Hypothalamus (tissue), 51 donors: ENCODE measurements at regions not wholly inside any gene's neighbourhood (a gene's known extent, or its start where the extent isn't known, plus 50 kb on each side); places are given as distances from the start of the nearest gene placed in this dataset.

Experiments
- DNase-seq, 51 donors: peaks; one replicate each; lab custom pipeline; 2025; lab: John Stamatoyannopoulos, UW

DNA sequence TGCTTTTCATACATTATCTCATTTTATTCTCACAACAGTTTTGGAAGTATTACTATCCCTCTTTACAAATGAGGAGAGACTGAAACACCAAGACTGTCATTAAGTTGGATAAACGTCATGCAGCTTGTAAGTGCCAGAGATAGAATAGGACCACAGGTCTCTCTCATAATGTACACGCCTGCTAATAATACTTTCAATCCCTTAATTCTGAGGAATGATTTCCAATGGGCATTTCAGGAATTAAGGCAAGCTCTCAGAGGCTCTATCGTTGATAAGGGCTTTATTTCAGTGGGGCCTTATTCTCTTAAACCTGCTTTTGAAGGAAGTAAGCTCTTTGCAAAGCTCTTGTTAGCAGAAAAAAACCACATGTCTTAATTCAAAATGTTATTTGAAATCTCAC is 229.1 kb downstream of the NFKBIZ start:
- no peak for DNase-seq

DNA sequence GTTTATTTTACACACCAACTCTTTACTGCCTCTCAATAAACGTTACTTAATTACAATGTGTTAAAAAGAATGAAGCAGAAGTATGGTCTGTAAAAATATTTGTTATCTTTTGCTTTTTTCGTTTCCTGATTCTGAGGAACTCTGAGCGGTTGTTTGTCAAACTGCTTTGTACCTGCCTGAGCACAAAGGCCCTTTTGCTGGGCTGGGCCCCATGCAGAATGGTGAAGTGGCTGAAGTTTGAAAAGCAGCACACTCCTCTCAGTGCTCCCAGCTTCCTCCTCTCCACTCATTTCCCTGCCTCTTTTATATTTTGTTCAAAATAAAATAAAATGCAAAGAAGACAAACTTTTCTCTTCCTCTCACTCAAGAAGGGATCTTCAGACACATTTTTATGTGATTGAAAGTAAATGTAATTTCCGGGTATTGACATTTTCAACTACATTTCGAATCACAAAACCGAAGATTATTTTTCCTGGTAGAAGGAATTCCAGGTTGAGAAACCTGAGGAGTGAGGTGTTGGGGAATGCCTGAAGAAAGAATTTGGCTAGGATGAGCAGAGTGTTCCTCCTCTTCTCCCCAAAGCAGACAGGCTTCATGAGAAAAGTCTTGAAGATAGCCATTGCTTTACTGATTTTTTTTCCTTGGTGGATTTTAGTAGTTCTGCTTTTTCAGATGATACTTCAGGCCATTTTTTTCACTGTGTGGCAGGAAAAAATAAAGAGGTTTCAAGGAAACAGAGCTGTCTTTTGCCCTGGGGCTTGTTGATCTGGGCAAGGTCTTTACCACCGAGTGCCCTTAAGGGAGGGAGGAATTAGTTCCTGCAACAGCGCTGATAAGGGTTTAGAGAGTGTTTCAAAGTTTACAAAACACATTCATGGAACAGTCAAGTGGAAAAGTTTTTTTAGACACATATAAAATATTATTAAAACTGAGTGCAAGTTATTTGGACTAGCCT is 229.8 kb downstream of the NFKBIZ start:
- DNase-seq: no peak

DNA sequence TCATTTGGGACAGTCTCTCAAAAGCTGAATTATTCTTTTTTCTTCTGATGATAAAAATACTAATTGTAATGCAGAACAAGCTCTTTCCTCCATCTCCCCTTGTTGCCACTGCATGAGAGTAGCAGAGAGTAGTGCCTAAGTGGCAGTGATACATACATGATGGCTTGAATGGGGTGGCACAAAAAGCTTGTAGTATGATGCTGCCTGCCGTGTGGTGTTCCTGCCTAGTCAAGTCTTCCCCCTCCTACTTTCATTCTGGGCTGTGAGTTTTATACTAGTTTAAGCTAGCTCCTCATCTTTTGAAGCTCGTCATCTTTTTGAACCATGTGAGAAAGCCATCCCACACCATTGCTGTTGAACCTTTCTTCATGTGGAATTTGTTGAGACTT is 230.5 kb downstream of the NFKBIZ start:
- DNase-seq: no peak

DNA sequence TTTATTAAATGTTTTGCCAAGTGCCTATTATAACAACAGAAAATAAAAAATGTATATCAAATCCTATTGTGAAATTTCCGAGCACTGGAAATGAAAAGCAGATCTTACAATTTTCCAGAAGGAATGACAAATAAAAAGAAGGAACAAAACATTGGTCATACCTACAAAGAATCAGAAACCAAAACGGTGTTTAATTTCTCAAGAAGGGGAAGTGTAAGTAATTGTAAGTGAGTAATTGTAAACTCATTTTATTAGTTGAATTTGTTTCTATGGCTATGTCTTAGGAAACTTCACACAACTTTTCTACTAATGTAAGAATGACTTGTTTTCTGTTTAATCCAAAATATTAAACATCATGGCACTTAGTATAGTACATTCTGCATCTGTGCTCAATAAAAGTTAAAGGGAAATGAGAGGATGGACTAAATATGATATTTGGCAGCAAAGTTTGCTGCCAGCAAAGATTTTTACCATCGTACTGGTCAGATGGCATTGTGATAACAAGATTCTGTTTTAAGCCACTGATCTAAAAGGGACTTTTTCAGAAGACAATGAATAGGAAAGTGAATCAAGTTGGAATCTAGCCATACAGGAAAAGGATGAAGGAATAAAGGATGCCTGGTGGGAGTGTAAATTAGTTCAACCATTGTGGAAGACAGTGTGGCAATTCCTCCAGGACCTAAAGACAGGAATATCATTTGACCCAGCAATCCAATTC is 232.4 kb downstream of the NFKBIZ start:
- no peak for DNase-seq

DNA sequence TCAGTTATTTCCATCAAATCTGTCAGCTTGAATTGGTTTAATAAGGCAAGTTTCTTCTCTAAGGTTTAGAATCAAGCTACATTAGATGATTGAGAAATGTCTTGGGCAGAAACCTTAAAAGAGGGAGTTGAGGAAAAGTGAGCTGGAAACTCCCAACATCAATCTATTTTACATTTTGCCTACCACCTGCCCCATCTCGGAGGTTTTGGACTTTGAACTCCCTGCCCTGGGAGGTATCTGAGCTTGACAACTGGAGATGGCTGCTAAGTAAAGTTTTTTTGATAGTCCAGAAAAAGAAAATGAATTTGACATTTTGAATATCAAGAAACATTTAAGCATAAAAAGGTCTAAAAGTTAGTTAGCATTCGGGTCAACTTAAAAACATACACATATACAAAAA is 234.2 kb downstream of the NFKBIZ start:
- DNase-seq: no peak

DNA sequence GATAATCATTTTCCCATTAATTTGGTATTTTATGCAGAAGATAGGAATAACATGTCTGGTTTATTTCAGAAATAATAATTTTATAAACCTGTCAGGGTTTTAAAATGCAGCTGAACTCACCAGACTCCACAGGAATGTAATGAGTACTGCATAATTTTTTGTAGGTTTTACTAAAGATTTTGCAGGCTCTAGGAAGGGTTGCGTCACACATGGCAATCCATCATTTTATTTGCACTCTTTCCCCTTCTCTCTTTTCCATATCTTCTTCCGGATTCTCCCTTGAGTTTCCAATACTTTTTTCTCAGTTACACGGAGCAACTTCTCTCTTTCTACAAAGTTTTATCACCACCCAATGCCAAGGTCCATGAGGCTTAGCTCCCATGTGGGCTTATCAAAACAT is 234.7 kb downstream of the NFKBIZ start:
- no peak for DNase-seq

DNA sequence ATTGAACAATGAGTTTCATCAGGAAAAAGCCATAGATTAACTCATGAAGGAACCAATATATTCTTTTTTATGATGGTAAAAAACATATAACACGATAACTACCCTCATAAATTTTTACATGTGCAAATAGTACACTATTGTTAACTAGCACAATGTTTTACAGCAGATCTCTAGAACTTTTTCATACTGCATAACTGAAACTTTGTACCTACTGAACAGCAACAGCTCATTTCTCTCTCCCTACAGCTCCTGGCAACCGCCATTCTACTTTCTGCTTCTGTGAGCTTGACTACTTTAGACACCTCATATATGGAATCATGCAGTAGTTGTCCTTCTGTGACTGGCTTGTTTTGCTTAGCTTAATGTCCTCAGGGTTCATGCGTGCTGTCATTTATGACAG is 235.4 kb downstream of the NFKBIZ start:
- no peak for DNase-seq

DNA sequence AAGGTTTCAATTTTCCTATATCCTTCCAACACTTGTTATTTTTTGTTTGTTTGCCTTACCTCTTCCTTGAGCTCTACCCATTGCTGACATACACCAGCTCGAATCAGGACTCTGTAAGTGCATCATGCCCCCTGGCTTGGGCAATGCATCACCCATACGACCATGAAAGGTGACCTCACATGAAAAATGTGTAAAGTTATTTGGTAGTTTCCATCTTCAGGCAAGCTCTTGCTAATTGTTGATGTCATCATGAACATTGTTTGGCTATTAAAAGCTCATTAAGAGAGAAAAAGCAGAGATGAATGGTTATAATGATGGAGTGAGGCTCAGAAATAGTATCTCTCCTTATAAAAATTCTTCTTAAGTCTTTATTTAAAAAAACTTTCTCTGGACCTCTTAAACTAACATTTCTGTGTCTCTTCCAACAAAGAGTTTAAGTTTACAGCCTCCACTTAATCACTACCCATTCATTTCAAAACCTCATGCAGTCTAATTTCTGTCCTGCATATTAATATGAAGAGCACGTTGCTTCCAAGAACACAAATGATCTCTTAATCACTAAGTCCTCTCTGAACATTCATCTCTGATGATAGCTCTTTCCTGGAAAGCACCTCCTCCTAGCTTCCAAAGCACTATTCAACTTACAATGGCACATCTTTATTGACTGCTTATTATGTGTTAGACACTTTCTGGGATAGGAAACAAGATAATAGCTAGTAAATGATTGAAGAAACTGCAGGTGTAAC is 236.3 kb downstream of the NFKBIZ start:
- no peak for DNase-seq

DNA sequence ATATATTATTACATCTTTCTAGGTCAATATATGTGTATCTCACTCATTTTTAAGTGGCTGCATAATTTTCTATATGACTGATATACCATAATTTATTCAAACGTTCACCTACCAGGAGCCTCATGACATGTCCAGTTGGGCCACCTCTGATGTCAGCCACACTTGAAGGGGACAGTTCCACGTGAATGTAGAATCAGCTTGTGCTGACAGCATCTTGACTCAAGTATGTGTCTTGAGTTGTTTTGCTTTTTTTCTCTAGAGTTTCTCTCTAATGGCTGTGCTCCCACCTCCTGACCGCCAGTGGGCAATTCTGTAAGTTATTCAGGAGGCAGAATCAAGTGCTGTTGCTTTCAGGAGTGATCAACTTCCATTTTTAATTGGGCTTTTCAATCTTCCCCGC is 237.9 kb downstream of the NFKBIZ start:
- no peak for DNase-seq

DNA sequence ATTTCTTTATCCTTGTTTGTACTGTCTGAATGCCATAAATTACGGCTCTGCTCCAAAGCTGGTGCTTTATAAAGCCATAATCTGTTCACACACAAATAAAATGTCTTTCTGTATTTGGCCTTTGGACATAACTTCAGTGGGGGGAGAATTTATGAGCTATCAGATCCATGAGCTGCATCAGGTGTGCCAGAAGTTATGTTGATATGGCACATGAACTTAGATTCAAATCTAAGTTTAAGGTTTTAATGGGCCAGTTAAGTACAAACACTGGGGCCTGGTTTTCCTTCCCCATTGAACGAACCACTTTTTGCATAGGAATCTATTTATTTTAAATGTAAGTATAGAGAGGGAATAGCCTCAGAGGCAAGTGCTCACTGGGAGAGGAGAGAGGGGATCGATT is 239.9 kb downstream of the NFKBIZ start:
- no peak for DNase-seq

DNA sequence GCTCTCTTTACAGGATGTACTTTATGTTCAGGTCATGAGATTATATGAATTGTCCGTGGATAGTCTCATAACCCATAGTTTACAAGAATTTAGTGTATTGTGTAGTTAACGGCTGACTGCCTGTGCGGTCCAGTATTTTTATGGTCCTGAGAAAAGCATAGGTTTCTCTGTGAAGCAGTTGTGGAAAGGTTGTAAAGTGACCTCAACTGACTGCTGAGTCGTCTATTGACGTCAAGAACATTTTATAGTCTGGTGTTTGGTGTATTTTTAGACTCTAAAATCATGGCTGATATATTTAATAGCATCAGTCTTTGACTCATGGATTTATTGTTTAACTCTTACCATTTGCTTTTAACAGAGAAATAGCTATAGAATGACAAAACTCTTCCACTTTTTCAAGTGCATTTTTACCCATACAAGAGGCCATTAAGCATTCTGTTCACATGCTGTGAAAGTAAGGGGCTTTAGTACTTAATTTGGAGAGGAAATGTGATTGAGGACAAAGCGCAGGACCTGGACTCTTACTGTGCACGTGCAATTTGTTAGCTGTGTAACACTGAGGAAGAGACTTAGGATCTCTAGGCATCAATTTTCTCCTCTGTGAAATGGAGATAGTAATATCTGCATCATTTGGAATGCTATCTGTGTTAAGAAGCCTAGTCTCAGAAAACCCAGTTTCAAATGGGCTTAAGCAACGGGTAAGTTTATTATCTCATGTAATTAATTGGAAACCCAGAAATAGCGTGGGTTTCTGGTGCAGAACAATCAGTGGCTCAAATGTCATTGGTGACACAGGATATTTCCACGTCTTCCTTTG is 240.8 kb downstream of the NFKBIZ start:
- DNase-seq: no peak

DNA sequence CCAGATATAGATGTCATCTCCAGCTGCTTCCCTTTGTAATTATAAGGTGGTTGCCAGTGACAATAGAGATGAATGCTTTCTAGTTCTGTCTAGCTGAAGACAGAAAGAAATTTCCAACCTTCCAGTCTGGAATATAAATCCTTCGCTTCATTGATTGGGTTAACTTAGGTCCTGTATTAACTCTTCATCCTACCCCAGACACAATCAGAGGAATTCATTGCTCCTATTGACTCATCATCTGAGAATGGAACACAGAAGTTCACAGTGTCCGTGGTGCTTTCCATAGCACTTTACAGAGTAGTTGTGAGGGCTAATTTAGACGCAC is 241.4 kb downstream of the NFKBIZ start:
- no peak for DNase-seq

DNA sequence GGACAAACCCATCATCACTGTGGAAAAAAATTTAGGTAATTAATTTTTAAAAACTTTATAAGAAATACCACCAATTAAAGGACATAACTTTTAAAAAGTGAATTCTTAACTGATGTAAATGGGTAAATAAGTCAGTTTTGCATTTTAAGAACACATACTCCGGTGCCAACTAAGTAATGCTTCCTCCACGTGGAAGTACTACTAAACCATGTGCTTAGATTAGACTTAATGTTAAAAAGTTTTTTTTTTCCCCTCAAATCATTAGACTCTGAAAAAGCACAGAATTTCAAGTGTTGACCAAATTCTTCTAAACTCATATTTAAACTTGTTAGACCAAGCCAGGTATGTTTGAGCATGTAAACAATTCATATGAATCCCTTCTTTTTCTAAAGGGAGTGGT is 242.0 kb downstream of the NFKBIZ start:
- no peak for DNase-seq

DNA sequence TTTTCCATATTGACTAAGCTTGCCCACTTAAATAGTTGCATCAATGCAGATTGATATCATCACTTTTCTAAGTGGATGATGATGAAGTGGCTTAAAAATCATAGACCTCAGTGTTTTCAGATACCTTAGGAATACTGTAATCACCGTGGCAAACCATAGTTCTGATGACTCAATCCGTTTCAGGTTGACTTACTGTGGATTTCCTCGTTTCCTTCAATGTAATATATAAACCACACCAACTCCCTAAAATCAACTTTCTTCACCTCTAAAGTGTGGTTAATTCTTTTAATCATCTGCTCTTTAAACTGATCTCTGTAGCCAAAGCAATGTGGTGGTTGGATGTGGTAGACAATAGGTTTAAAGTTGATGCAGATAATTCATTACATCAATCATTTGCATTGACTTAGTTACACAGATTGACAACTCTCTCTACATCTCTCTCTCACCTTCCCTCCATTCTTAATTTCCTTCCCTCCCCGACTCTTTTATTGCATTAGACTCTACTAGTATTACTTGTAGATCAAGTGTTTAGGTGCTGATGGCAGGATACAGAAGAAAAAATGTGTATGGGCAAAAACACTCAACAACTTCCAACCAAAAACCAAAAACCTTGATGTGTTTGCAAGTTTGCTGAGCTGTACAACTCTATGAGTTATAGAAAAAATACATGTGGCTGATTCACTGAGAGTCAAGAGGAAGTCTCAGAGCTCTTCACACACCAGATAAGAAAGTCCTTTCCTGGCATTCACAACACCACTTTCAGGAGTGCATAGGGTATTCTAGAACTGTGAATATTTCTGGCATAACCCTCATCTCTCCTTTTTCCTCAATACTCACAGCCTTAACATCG is 243.5 kb downstream of the NFKBIZ start:
- DNase-seq: no peak

DNA sequence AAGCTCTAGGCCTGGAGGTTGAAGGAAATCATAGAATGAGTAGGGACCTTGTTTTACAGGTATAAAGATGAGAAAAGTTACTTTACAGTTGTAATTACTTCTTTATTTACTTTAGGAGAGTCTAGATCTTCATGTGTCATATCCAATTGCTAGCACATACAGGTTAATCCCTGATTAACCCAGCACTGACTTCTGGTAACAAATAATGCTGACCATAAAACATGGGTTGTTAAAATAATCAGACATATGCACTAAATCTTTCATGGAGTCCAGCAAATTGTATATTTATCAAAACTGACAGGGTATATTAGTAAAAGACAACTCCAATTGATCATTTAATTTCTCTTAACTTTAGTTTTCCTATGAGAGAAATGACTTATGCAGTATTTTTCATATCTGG is 245.2 kb downstream of the NFKBIZ start:
- no peak for DNase-seq

DNA sequence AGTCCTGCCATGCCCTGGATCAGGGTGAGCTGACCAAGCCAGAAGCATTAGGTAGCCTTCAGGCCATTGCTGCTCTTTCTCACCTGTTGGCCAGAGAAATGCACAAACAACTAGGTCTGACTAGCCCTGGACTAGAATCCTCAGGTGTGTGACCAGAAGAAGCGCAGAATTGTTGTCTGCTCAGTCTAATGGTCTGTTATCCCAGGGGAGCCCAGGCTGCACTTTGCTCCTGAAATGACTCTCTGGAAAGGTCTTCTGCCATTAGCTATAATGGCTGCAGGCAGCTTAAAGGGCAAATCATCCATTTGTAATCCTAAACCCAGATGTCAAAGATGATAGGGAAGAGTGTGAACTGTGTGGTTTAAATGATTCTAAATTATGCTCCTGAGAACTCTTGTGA is 246.1 kb downstream of the NFKBIZ start:
- no peak for DNase-seq

DNA sequence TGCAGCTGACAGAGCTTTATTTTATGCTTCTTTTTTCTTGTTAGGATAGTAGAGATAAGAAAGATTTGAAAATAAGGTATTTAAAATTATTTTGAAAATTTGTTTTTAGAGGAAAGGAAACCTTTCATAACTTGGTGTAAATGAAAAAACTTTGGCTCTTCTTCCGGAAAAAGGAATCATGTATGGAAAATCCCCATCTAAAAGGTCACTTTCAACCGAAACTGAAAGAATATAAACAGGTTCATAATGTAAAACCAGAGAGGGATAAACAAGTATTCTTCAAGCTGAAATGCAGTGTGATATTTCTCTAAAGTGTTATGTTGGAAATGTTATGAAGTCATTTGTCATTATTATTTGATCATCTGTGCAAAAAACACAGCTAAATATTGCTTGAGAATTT is 246.8 kb downstream of the NFKBIZ start:
- DNase-seq: no peak

DNA sequence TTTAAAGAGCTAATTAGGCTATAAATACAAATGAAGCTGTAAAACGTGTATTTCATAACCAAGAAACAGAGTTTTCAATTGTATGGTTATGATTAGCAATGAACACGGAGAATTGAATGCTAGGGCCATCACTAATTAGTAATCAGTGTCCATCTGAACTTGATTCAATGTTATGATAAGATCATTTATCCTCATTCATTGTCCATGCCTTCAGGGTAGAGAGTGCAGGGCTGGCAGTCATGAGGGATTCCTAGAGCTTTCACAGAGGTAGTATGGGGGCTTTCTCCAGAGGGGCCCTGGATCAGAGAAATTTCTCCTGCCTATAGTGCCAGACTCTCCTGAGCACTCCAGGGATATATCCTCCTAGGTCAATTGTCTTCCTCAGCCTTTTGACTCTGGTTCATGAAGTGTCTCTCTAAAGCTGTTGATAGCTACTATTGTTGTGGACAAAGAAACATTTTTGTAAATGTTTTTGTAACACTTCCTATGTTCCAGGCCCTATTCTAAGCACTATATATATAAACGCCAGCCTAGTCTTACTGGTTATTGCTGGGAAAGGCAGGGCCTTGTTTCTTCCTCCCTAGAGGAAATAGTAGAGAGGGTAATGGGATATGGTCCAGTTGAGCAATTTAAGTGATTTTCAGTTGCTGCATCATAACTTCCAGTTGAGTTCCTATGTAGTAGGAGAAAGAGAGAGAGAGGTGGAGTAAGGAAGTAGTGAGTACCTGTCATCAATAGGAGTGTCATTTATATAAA is 249.0 kb downstream of the NFKBIZ start:
- DNase-seq: no peak

DNA sequence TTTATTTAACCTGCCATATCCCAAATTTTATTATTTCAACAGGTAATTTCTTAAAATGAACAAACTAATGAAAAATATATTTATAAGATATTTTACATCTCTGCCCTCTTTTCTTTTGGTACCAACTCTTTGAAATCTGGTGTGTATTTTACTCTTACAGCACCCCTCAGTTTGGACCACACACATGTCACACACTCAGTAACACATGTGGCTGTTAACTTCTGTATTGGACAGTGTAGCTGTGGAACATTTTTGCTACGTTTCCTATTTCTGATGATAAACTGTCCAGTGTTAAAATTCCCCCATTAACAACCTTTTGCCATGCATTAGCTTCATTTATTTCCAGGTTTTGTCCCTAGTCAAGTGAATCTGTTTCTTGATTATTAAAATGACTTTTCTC is 250.6 kb downstream of the NFKBIZ start:
- DNase-seq: no peak
